ENCODE measurements at regions not wholly inside any gene's neighbourhood (a gene's known extent, or its start where the extent isn't known, plus 50 kb on each side); places are given as distances from the start of the nearest gene placed in this dataset.

DNA sequence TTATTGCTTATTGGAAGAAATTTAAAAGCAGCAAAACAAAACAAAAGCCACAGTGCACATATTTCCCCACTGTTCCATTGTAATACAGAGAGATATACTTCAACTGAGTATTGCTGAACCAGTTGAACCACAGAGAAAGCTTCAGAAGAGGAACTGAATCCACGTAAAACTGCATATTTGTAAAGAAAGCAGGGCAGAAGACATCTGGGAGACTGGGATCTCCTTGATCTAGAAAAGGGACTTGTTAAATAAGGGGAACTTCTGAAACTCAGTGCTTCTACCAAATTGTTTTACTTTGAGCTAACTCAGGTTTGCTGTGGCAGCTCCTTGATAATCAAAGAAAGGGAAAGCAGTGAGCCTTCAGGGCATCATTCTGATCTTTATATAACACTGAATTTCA, 411.1 kb upstream of the MDGA2 start:
- H3K36me3 ChIP-seq, result no peaks in the 10 kb centered on the region
- TF ChIP-seq POLR2AphosphoS5 (IDR thresholded peaks at IDR 0.05), result no peak
- no peak for TF ChIP-seq EP300 (IDR thresholded peaks at IDR 0.05)
- TF ChIP-seq, protein P1, sequence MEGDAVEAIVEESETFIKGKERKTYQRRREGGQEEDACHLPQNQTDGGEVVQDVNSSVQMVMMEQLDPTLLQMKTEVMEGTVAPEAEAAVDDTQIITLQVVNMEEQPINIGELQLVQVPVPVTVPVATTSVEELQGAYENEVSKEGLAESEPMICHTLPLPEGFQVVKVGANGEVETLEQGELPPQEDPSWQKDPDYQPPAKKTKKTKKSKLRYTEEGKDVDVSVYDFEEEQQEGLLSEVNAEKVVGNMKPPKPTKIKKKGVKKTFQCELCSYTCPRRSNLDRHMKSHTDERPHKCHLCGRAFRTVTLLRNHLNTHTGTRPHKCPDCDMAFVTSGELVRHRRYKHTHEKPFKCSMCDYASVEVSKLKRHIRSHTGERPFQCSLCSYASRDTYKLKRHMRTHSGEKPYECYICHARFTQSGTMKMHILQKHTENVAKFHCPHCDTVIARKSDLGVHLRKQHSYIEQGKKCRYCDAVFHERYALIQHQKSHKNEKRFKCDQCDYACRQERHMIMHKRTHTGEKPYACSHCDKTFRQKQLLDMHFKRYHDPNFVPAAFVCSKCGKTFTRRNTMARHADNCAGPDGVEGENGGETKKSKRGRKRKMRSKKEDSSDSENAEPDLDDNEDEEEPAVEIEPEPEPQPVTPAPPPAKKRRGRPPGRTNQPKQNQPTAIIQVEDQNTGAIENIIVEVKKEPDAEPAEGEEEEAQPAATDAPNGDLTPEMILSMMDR (IDR thresholded peaks at IDR 0.05), result no peak
- TF ChIP-seq POLR2A (IDR thresholded peaks at IDR 0.05), result no peak
- no peaks in the 10 kb centered on the region for H3K27me3 ChIP-seq
- H3K9me3 ChIP-seq, result no peaks in the 10 kb centered on the region
- WGBS, 2 donors, result 82 to 91% methylated on average over 1 of the region's 1 CpG
- DNase-seq (no peak), ATAC-seq (ENCODE audit: low FRiP score in 2 of 2) (no peak)
- no peak overlapping the region for H3K4me3 ChIP-seq
- no peak overlapping the region for H3K27ac ChIP-seq
- no peaks in the 10 kb centered on the region for H3K4me1 ChIP-seq

DNA sequence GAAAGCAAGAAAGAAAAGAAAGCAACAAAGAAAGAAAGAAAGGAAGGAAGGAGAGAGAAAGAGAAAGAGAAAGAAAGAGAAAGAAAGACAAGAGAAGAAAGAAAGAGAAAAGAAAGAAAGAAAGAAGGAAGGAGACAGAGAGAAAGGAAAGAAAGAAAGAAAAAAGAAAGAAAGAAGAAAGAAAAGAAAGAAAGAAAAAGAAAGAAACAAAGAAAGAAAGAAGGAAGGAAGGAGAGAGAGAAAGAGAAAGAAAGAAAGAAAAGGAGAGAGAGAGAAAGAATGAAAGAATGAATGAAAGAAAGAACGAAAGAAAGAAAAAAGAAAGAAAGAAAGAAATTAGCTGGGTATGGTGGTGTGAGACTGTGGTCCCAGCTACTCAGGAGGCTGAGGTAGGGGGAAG, 400.1 kb upstream of the MDGA2 start:
- no peak overlapping the region for H3K4me3 ChIP-seq
- WGBS, 2 donors, result 82 to 90% methylated on average over 1 of the region's 1 CpG
- no peak overlapping the region for H3K27ac ChIP-seq
- DNase-seq, result no peak
- no peaks in the 10 kb centered on the region for H3K9me3 ChIP-seq
- no peaks in the 10 kb centered on the region for H3K4me1 ChIP-seq
- TF ChIP-seq POLR2A (IDR thresholded peaks at IDR 0.05) (no peak), POLR2AphosphoS5 (IDR thresholded peaks at IDR 0.05) (no peak), EP300 (IDR thresholded peaks at IDR 0.05) (no peak)
- TF ChIP-seq, protein P1 (IDR thresholded peaks at IDR 0.05), result no peak
- no peaks in the 10 kb centered on the region for H3K36me3 ChIP-seq
- no peak for ATAC-seq (ENCODE audit: low FRiP score in 2 of 2)
- H3K27me3 ChIP-seq, result no peaks in the 10 kb centered on the region

DNA sequence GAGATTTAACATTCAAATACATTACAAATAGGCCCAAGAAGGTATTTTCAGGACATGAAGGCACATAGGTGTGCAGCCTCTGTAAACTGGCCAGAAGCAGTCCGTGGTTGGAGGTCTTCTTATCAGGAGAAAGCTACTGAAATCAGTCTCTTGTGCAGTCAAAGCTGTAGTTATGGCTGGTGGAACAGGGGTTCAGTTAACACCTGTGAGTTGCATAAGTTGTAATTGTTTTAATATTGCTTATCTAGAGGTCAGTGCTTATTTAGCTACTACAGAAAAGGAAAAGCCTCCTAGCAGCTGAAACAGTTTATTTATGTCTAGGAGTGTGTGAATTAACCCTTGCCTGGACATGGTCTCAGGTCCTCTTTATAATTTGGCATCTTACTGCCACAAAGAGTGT, 377.6 kb upstream of the MDGA2 start:
- ATAC-seq (ENCODE audit: low FRiP score in 2 of 2), result no peak
- no peak overlapping the region for H3K27ac ChIP-seq
- 16 to 38% methylated on average over 1 of the region's 1 CpG for WGBS, 2 donors

DNA sequence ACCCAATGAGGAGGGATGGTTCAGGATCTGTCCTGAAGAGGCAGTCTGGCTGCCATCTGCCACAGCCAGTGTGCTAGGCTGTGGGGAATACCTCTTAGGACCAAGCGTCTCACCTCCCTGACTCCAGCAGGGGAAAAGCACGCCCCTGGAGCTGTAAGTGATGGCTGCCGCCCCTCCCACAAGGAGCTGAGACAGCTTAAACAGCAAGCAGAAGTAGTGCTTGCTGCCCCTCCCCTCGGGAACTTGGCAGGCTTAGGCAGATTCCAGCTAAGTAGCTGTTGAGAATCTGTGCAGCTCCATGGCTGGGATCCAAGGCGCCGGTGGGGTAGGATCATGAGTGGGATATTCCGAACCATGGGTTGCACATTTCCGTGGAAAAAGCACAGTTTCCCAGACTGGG, 360.4 kb upstream of the MDGA2 start:
- no peaks in the 10 kb centered on the region for H3K36me3 ChIP-seq
- WGBS, 2 donors, result 54 to 56% methylated on average over 6 to 8 of the region's 8 CpGs
- no peaks in the 10 kb centered on the region for H3K4me1 ChIP-seq
- H3K4me3 ChIP-seq, result no peak overlapping the region
- H3K27me3 ChIP-seq, result no peaks in the 10 kb centered on the region
- H3K27ac ChIP-seq, result no peak overlapping the region
- TF ChIP-seq POLR2A (IDR thresholded peaks at IDR 0.05) (no peak), POLR2AphosphoS5 (IDR thresholded peaks at IDR 0.05) (no peak), EP300 (IDR thresholded peaks at IDR 0.05) (no peak)
- TF ChIP-seq, protein P1 (IDR thresholded peaks at IDR 0.05), result no peak
- peaks cover 0 to 7% (median 3%) of the 10 kb centered on the region in 4 donors for H3K9me3 ChIP-seq
- ATAC-seq (ENCODE audit: low FRiP score in 2 of 2), result peak; percentile 15 to 41
- peak in 1 of 2 donors; percentile 53 for DNase-seq

More for the DNA sequence above, 377.6 kb upstream of the MDGA2 start:
- no peak for DNase-seq
- no peaks in the 10 kb centered on the region for H3K27me3 ChIP-seq
- no peak overlapping the region for H3K4me3 ChIP-seq
- no peaks in the 10 kb centered on the region for H3K36me3 ChIP-seq
- TF ChIP-seq POLR2AphosphoS5 (IDR thresholded peaks at IDR 0.05) (no peak), EP300 (IDR thresholded peaks at IDR 0.05) (no peak), POLR2A (IDR thresholded peaks at IDR 0.05) (no peak)
- TF ChIP-seq, protein P1 (IDR thresholded peaks at IDR 0.05), result no peak
- H3K9me3 ChIP-seq, result no peaks in the 10 kb centered on the region
- H3K4me1 ChIP-seq, result no peaks in the 10 kb centered on the region

DNA sequence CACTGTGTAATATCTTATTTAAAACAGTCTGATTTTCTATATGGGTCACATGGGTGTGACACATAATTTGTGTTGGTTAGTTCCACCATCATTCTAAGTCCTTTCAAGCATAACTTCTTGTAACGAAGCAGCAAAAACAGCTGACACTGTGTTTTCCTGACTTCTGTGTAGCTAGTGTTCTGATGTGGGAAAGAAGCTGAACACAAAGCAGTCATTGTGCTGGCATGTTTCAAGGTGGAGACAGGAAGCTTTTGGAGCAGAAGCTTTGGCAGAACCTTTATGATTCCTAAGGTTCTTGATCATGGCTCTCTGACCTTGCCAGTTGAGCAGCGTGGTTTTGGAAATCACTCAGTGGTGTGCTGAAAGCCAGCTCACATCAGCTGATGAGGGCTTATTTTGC, 351.7 kb upstream of the MDGA2 start:
- no peak for TF ChIP-seq EP300 (IDR thresholded peaks at IDR 0.05)
- no peak overlapping the region for H3K4me3 ChIP-seq
- ATAC-seq (ENCODE audit: low FRiP score in 2 of 2) (no peak), DNase-seq (no peak)
- H3K4me1 ChIP-seq, result no peaks in the 10 kb centered on the region
- no peaks in the 10 kb centered on the region for H3K9me3 ChIP-seq
- no peaks in the 10 kb centered on the region for H3K36me3 ChIP-seq
- H3K27me3 ChIP-seq, result no peaks in the 10 kb centered on the region
- WGBS, 2 donors, result 79 to 81% methylated on average over 2 of the region's 2 CpGs
- no peak overlapping the region for H3K27ac ChIP-seq

All from upper lobe of left lung (tissue), 6 donors.